ENCODE measurements at regions not wholly inside any gene's neighbourhood (a gene's known extent, or its start where the extent isn't known, plus 50 kb on each side); places are given as distances from the start of the nearest gene placed in this dataset.

DNA sequence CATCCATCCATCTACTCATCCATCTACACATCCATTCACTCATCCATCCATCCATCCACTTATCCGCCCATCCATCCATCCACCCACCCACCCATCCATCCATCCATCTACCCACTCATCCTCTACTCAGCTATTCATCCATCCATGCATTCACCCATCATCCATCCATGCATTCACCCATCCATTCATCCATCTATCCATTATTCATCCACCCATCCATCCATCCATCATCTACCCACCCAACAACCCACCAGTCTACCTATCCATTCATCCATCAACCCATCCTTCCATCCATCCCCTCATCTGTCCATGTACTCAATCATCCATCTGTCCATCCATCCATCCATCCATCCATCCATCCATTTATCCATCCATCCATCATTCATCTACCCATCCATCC is 972.7 kb downstream of the BRD1 start:
- FAIRE-seq (no peak), DNase-seq (ENCODE audit: low read depth) (no peak)
- Histone ChIP-seq H3K27me3 (ENCODE audit: control insufficient read depth, insufficient read depth, low read length) (no peaks in the 10 kb centered on the region), H3K36me3 (ENCODE audit: control insufficient read depth, insufficient read depth, low read length) (no peaks in the 10 kb centered on the region), H3K4me3 (ENCODE audit: low read depth, low read length) (no peak overlapping the region)
- no peak for TF ChIP-seq CTCF (IDR thresholded peaks at IDR 0.05; ENCODE audit: insufficient read depth, low read length, severe bottlenecking)

DNA sequence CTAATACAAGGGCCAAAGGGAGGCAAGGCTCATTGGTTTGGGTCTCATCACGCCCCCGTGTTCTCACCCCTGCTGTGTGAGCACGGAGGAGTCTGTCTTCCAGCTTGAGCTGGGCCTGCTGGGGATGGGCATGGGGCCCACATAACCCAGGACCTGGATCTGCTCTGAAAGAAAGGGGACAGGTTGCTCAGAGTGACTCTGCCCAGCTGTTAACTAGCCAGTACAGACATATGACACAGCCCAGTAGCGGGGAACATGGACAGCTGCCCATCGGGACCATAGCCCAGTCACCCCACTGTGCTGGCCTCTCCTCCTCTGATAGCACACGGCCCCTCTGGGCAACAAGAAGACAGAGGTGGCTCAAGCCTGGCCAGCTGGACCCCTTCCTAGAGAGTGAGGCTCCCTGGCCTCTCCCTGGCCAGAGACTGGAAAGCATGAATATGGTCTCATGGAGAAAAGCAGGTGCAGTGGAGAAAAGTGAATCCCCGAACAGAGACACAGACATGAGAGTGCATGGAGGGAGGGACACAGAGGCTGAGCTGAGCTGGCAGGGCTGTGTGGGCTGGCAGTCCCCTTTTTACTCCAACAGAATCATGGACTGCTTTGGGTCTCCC is 973.9 kb downstream of the BRD1 start:
- DNase-seq (ENCODE audit: low read depth) (no peak), FAIRE-seq (no peak)
- Histone ChIP-seq H3K36me3 (ENCODE audit: control insufficient read depth, insufficient read depth, low read length) (no peaks in the 10 kb centered on the region), H3K27me3 (ENCODE audit: control insufficient read depth, insufficient read depth, low read length) (no peaks in the 10 kb centered on the region), H3K4me3 (ENCODE audit: low read depth, low read length) (no peak overlapping the region)
- no peak for TF ChIP-seq CTCF (IDR thresholded peaks at IDR 0.05; ENCODE audit: insufficient read depth, low read length, severe bottlenecking)

DNA sequence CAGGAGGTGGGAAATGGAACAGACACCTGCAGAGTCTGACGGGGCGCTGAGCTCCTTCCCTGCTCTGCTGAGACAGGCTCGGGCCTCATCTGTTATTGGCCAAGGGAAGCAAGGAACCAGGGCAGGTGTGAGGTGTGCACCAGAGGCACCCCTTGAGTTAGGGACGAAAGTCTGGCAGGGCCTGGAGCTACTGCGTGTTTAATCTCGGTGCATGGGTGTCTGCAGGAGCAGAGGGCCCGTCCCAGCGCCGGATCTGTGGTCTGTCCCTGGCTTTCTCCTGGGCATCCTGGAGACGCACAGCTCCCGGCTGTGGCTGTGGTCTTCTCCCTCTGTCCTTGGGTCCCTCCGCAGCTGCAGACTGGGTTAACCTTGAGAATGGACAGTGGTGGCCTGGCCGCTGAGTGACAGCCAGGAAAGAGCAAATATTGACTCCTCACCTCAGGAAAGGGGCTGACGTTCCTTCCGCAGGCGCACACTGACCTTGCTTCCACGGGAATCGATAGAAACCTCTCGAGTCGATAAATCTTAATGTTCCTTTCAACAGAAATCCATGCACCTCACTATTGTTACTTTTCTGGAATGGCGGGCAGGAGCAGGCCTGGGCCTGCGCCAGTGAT is 975.6 kb downstream of the BRD1 start:
- no peak for DNase-seq (ENCODE audit: low read depth)
- Histone ChIP-seq H3K4me3 (ENCODE audit: low read depth, low read length) (no peak overlapping the region), H3K36me3 (ENCODE audit: control insufficient read depth, insufficient read depth, low read length) (no peaks in the 10 kb centered on the region), H3K27me3 (ENCODE audit: control insufficient read depth, insufficient read depth, low read length) (no peaks in the 10 kb centered on the region)
- FAIRE-seq = no peak
- no peak for TF ChIP-seq CTCF (IDR thresholded peaks at IDR 0.05; ENCODE audit: insufficient read depth, low read length, severe bottlenecking)

- no peak for TF ChIP-seq CTCF (IDR thresholded peaks at IDR 0.05; ENCODE audit: insufficient read depth, low read length, severe bottlenecking)
- Histone ChIP-seq H3K36me3 (ENCODE audit: control insufficient read depth, insufficient read depth, low read length) (no peaks in the 10 kb centered on the region), H3K4me3 (ENCODE audit: low read depth, low read length) (no peak overlapping the region), H3K27me3 (ENCODE audit: control insufficient read depth, insufficient read depth, low read length) (no peaks in the 10 kb centered on the region)
- no peak for FAIRE-seq
- no peak for DNase-seq (ENCODE audit: low read depth)
Observed at GRCh38 chr22:48850658-48851287, 976.9 kb downstream of the BRD1 start.

GRCh38 chr22:48849963-48850657 is 977.6 kb downstream of the BRD1 start:
- DNase-seq (ENCODE audit: low read depth) (no peak), FAIRE-seq (no peak)
- TF ChIP-seq CTCF (IDR thresholded peaks at IDR 0.05; ENCODE audit: insufficient read depth, low read length, severe bottlenecking) = no peak
- Histone ChIP-seq H3K4me3 (ENCODE audit: low read depth, low read length) (no peak overlapping the region), H3K27me3 (ENCODE audit: control insufficient read depth, insufficient read depth, low read length) (no peaks in the 10 kb centered on the region), H3K36me3 (ENCODE audit: control insufficient read depth, insufficient read depth, low read length) (no peaks in the 10 kb centered on the region)

Measured in bronchial epithelial cell (primary cell).